ENCODE measurements at regions not wholly inside any gene's neighbourhood (a gene's known extent, or its start where the extent isn't known, plus 50 kb on each side); places are given as distances from the start of the nearest gene placed in this dataset.

GRCh38 chr11:115906171-115906570 lies 402.0 kb upstream of the CADM1 start:
- DNase-seq: no peak

DNA sequence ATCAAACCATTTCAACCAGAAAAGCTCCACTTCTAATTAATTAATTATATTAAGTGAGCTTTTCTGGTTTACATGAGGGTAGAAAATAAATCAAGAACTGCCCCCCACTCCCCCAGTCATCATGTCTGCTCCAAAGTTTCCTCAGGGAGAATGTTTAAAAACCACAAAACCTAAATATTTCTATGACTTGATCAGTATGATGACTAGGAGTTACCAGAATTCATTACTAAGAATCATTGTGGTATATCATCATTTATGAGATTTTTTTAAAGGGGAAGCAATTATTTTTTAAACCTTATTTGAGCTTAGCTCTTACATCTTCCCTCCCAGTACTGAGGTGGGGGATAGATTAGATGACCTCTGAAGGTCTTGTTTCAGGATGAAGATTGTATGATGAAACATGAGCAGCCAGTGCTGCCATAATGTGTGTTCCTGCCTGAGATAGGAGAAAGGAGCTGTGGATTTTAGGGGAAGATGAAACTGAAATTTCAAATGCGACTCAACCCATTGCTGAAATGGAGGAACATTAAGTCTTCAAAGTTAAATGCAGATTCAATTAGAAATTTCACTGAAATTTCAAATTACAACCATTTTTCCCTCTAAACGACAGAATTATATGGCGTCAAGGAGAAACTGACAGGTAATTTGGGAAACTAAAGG lies 401.3 kb upstream of the CADM1 start:
- DNase-seq: no peak

DNA sequence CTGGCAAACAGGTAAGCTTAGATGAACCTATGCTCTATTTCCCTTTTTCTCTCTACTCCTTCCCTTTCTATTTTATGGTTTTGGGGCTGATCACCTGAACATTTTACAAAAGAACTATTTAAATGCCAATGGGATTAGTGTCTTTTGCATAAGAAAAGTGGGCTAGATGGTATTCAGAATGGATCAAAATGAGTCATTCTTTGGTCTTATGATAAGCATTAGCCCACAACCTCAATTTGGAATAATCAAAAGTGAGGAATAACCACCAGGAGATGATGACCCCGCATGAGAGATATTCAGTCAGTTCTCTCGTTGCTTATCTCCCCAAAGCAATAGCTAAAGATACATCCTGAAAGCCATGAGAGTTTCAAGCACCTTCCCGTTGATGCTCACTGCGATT lies 399.0 kb upstream of the CADM1 start:
- DNase-seq: no peak

GRCh38 chr11:115901069-115901468 lies 396.9 kb upstream of the CADM1 start:
- no peak for DNase-seq

DNA sequence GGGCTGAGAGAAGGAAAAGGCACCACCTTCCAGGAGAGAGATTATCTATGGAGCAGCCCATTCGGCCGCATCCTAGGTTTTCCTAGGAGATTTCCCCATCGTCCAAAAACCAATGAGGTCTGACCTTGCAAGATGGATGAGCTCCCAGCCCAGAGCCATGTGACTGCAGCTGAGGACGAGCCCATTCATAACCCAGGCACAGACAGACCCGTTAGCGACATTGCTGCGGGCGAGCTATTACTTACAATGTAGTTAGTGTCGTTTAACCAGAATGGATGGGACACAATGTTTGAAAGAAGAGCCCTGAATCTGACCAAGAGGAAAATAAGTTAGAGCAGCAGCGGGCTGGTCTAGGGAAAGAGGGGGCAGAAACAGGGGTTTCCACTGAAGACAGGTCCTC lies 395.9 kb upstream of the CADM1 start:
- DNase-seq: no peak

GRCh38 chr11:115897707-115898106 lies 393.5 kb upstream of the CADM1 start:
- DNase-seq: no peak

DNA sequence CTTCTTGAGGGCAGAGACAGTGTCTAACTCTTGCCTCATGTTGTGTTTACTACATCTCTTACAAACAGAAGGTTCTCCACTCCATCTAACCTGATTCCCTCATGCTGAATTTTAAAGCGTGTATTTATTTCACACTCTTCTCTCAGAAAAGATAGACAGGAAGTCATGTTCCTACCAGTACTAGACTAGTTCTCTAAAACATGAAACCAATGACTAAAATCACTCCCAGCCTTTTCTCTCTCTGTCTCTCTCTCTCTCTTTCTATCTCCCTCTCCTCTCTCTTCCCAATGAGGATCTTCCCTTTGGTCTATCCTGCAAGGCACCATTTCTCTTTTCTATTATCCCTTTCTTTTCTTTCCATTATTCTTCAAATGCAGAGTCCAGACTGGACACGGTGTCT lies 391.9 kb upstream of the CADM1 start:
- no peak for DNase-seq

DNA sequence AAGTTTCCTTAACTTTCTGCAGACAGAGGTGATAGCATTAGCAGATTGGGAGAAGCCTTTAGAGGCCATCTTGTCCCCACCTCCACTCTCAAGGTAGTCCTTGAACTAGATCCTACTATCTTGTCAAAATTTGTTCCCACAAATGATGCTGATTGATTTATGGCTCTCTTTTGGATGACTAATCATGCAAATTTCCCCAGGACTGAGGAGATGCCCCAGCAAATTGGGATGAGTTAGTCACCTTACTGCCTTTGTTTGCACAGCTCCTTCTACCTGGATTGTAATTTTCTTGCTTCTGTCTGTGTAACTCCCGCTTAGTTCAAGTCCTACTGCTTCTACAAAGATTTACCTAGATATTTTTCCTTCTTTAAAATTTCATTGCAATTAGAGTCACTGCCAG lies 391.4 kb upstream of the CADM1 start:
- DNase-seq: no peak

- no peak for DNase-seq
Observed at GRCh38 chr11:115894176-115894575, 390.0 kb upstream of the CADM1 start.

DNA sequence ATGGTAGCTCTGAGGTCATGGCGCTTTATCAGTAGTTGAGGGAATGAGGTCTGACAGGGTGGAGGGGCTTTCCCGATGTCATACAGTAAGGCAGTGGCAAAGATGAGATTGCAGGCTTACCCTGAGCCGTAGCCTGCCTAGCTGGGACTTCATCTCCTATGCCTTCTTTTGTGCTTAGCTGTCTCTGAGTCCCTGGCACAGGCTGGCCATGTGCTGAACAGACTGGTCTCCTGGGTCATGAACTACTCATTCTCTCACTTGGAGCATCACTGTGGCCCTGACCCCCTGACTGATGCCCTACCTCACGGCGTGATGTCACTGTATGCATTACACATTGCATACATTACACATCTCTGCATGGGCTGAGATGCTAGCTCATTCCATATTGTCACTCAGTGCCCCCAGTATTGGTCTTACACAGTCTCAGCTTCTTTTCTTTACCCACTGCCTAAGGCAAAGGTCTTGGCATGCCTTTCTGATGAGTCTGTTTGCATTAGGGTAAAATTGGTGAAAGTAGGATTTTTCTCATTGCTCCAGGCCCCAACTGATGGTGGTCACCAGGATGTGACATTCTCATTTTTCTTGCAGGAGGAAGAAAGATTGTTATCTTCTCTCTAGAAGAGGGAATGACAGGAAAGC lies 389.4 kb upstream of the CADM1 start:
- DNase-seq: no peak

- no peak for DNase-seq
Observed at GRCh38 chr11:115892016-115892415, 387.8 kb upstream of the CADM1 start.

DNA sequence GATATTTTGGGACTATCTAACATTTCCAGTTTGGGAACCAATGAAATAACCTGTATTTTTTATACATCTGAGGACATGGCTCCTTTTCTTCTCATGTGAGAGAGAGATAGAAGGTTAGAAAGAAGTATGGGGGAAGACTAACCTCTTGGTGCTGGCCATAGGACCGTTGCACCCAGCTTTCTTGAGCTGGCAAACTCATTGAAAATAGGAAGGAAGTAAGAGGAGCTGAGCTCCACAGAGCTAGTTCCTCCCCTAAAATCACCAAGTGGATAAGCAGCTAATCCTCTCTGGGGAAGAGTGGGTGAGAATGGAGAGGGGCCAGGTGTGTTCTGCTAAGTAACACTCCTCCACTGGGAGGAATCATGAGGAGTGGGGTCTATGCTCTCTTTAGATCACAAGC lies 387.4 kb upstream of the CADM1 start:
- DNase-seq: no peak

DNA sequence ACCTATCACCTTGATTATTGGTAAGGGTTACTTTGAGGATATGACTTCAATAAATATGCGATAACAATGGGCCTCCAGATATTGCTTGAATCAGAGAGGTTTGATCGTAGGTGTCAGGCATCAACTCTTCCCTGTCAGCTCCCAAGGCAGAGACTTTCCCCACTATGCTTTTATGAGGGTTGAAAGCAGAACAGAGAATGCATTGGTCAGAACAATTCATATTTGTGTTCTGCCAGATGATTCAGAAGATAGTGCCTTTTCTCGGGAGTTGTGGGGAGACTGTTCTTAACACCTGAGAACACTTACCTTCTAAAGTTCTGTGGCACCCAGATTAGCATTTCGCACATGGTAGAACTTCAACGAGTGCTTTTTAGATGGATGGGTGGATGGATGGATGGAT lies 386.3 kb upstream of the CADM1 start:
- DNase-seq: no peak

DNA sequence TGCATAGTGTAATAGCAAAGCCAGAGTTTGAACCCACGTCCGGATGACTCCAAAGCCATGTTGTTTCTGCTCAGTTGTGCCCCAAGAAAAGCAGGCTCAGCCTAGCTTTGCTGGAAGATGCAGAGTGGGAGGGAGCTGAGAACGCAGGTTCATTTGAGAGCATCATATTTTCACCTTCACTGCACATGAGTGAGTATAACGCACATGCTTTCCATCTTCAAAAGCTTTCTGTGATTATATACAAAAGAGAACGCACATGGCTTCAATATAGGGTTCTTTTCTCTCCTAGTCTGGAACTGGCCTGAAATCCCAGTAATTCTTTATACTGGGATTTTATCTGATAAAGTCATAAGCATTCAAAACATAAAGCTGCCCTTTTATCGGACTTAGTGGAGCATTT lies 385.5 kb upstream of the CADM1 start:
- DNase-seq: no peak

GRCh38 chr11:115887727-115888126 lies 383.5 kb upstream of the CADM1 start:
- DNase-seq: no peak

GRCh38 chr11:115887316-115887715 lies 383.1 kb upstream of the CADM1 start:
- DNase-seq: no peak

GRCh38 chr11:115886422-115886733 lies 382.2 kb upstream of the CADM1 start:
- DNase-seq: no peak

GRCh38 chr11:115885535-115886421 lies 381.6 kb upstream of the CADM1 start:
- peak; percentile 60 for DNase-seq

DNA sequence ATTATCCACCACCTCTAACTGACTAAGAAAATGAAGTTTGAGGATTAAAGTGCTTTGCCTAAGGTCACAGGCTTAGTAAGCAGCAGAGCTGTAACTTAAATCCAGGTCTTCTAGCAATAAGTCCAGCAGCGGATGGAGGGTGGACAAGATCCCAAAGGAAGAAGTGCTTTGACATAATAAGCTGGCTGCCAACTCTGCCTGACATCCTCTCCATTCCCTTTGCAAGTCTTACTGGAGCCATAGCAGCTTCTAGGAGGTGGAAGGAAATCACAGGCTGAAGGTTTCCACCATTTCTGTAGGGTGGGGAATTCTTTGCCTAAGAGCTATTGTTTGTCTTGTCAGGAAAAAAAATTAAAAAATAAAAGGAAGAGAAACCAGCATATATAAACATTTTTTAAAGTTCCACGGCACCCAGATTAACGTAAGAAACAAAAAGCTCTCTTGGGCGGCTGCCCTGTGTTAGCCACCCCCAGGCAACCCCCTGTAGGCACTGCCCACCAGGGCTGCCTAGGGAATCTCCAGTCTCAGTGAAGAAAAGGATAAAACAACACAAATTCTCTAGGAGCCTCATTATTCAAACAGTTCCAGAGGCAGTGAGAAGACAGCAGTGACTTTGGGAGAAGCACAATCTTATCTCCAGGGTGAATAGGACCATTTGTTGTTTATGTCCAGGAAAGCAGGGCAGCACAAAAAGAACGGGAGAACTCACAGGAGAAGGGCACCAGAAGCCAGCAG lies 380.8 kb upstream of the CADM1 start:
- no peak for DNase-seq

GRCh38 chr11:115874843-115875242 lies 370.6 kb upstream of the CADM1 start:
- no peak for DNase-seq

- DNase-seq: no peak
Observed at GRCh38 chr11:115873813-115874212, 369.6 kb upstream of the CADM1 start.

GRCh38 chr11:115872416-115872815 lies 368.2 kb upstream of the CADM1 start:
- DNase-seq: no peak

DNA sequence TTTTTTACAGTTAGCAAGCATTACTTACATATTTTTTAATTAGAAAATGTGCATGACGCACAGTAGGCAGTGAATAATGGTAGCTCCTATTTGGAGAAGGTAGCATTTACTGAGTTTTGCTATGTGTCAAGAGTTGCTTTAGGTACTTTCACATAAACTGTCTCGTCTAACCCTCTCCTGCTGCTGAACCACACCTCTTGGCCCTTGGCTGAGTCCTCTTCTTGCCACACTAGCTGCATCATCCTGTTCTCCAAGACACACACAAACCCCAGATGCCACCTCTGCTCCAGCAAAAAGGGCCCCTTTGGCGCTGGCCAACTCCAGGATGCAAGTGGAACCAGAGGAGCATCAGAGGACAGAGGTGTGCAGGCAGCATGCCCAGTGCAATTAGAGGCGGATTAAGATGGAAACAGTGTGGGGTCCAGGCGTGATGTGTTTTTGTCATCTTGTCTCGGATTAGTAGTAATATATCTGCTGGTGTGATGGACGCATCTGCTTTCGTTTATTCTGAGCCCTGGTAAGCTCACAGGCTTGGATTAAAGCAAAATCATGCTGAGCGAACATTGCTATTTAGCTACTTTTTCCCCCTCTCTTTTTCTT lies 367.0 kb upstream of the CADM1 start:
- DNase-seq: no peak

Measured in NCI-H1092 (cell line).